Prostate gland (tissue), 2 donors: ENCODE measurements at regions not wholly inside any gene's neighbourhood (a gene's known extent, or its start where the extent isn't known, plus 50 kb on each side); places are given as distances from the start of the nearest gene placed in this dataset.

Experiments
- POLR2A ChIP-seq: fragments of 450-650 bp; IDR thresholded peaks from one replicate; pipeline ENCODE4 v1.6.1; 2016; ENCODE audit warnings: antibody characterized with exemption, mild to moderate bottlenecking
- TF ChIP-seq, protein P1 (sequence below), 4 experiments: fragments of 200-600 bp in 2 of 4; fragments of 450-650 bp in 2 of 4; sonication (generic) in 2 of 4; IDR thresholded peaks; 1 replicate in 3 of 4; 2 replicates in 1 of 4; pipeline ENCODE4 v1.5.1; 2016 to 2019; ENCODE audit warnings: antibody characterized with exemption in 4 of 4, mild to moderate bottlenecking in 2 of 4, moderate library complexity in 2 of 4

DNA sequence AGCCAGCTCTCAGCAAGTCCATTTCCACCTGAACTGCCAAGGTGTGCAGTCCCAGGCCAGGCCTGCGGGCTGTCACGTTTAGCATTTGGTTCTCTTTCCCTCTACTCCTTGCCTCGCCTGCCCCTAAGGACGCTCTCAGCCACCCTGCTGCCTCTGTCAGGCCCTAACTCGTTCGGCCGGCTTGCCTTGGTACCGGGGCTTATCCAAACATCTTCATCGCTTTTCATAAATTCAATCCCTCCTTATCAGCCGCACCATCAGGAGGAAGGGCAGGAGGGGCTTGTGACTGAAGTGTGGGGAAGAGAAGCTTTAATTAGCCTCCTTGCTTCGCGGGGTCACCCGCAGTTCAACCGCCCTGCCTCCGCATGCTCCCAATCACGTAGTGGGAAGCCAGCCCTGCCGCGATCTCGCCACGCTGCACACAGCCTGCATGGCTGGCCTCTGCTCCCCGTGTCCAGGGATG lies 231.1 kb downstream of the SOX9 start:
- no peak for TF ChIP-seq POLR2A
- TF ChIP-seq, protein P1, sequence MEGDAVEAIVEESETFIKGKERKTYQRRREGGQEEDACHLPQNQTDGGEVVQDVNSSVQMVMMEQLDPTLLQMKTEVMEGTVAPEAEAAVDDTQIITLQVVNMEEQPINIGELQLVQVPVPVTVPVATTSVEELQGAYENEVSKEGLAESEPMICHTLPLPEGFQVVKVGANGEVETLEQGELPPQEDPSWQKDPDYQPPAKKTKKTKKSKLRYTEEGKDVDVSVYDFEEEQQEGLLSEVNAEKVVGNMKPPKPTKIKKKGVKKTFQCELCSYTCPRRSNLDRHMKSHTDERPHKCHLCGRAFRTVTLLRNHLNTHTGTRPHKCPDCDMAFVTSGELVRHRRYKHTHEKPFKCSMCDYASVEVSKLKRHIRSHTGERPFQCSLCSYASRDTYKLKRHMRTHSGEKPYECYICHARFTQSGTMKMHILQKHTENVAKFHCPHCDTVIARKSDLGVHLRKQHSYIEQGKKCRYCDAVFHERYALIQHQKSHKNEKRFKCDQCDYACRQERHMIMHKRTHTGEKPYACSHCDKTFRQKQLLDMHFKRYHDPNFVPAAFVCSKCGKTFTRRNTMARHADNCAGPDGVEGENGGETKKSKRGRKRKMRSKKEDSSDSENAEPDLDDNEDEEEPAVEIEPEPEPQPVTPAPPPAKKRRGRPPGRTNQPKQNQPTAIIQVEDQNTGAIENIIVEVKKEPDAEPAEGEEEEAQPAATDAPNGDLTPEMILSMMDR (IDR thresholded peaks at IDR 0.05) = peak in 2 of 4 experiments; percentile 17 to 27
